IPS DF 19.7 (cell line): ENCODE measurements at regions not wholly inside any gene's neighbourhood (a gene's known extent, or its start where the extent isn't known, plus 50 kb on each side); places are given as distances from the start of the nearest gene placed in this dataset.

Source experiments
- DNase-seq: peaks from one replicate; pipeline ENCODE4 v3.0.0-alpha.2; 2013; ENCODE audit warnings: low read depth, low spot score

- no peak for DNase-seq
Observed at GRCh38 chr3:159127021-159127392, 325.2 kb downstream of the MFSD1 start.

- DNase-seq = no peak
Observed at GRCh38 chr3:159128628-159129027, 326.8 kb downstream of the MFSD1 start.

GRCh38 chr3:159130108-159130507 lies 328.3 kb downstream of the MFSD1 start:
- peak; percentile 28 for DNase-seq

GRCh38 chr3:159131376-159131775 lies 329.5 kb downstream of the MFSD1 start:
- no peak for DNase-seq

- no peak for DNase-seq
Observed at GRCh38 chr3:159137949-159138348, 336.1 kb downstream of the MFSD1 start.

GRCh38 chr3:159139326-159139725 lies 337.5 kb downstream of the MFSD1 start:
- DNase-seq = no peak

- DNase-seq = no peak
Observed at GRCh38 chr3:159144472-159144871, 342.6 kb downstream of the MFSD1 start.

- DNase-seq = no peak
Observed at GRCh38 chr3:159144891-159145290, 343.0 kb downstream of the MFSD1 start.

- no peak for DNase-seq
Observed at GRCh38 chr3:159146392-159146791, 344.5 kb downstream of the MFSD1 start.

- DNase-seq = no peak
Observed at GRCh38 chr3:159146856-159147435, 345.1 kb downstream of the MFSD1 start.

GRCh38 chr3:159147813-159148212 lies 346.0 kb downstream of the MFSD1 start:
- no peak for DNase-seq

- DNase-seq = no peak
Observed at GRCh38 chr3:159148466-159148865, 346.6 kb downstream of the MFSD1 start.

- DNase-seq = no peak
Observed at GRCh38 chr3:159149131-159149530, 347.3 kb downstream of the MFSD1 start.

- DNase-seq = no peak
Observed at GRCh38 chr3:159149633-159150032, 347.8 kb downstream of the MFSD1 start.

- DNase-seq = no peak
Observed at GRCh38 chr3:159150180-159150579, 348.3 kb downstream of the MFSD1 start.

GRCh38 chr3:159151130-159151529 lies 349.3 kb downstream of the MFSD1 start:
- DNase-seq = no peak

GRCh38 chr3:159157275-159157674 lies 355.4 kb downstream of the MFSD1 start:
- DNase-seq = no peak

GRCh38 chr3:159158213-159158612 lies 356.4 kb downstream of the MFSD1 start:
- no peak for DNase-seq

- no peak for DNase-seq
Observed at GRCh38 chr3:159158801-159159200, 356.9 kb downstream of the MFSD1 start.

GRCh38 chr3:159159546-159159945 lies 357.7 kb downstream of the MFSD1 start:
- no peak for DNase-seq

GRCh38 chr3:159163656-159164055 lies 361.8 kb downstream of the MFSD1 start:
- DNase-seq = no peak

- no peak for DNase-seq
Observed at GRCh38 chr3:159165961-159166360, 364.1 kb downstream of the MFSD1 start.

GRCh38 chr3:159166899-159167586 lies 365.2 kb downstream of the MFSD1 start:
- no peak for DNase-seq

- DNase-seq = no peak
Observed at GRCh38 chr3:159168788-159169187, 366.9 kb downstream of the MFSD1 start.
